NT2/D1 (cell line): ENCODE measurements at regions not wholly inside any gene's neighbourhood (a gene's known extent, or its start where the extent isn't known, plus 50 kb on each side); places are given as distances from the start of the nearest gene placed in this dataset.
"Not testable (repeated sequence)": the region's sequence is repeated elsewhere in the genome, so short reads cannot be mapped to it uniquely, and the experiment has no call there.

Source experiments
- DNase-seq: peaks from one replicate; pipeline ENCODE4 v3.0.0-alpha.2; 2011; ENCODE audit warnings: low read depth, low spot score
- H3K27me3 ChIP-seq: 2 replicates; pipeline ENCODE4 v1.6.0; 2011; ENCODE audit warnings: mild to moderate bottlenecking; ENCODE audit not compliant: insufficient read length, insufficient read depth
- H3K36me3 ChIP-seq: 2 replicates; pipeline ENCODE4 v1.6.1; 2011; ENCODE audit warnings: mild to moderate bottlenecking, low read length, mixed read lengths; ENCODE audit not compliant: insufficient read depth, insufficient read length
- H3K4me1 ChIP-seq: 2 replicates; pipeline ENCODE4 v1.5.1; 2011; ENCODE audit not compliant: insufficient read depth, insufficient read length
- H3K4me3 ChIP-seq: 2 replicates; pipeline ENCODE4 v1.5.1; 2011; ENCODE audit warnings: low read depth; ENCODE audit not compliant: insufficient read length
- H3K9ac ChIP-seq: 2 replicates; pipeline ENCODE4 v1.6.0; 2011; ENCODE audit warnings: low read depth; ENCODE audit not compliant: insufficient read length
- H3K9me3 ChIP-seq: 2 replicates; pipeline ENCODE4 v1.5.1; 2011; ENCODE audit warnings: mild to moderate bottlenecking, low read length; ENCODE audit not compliant: insufficient read depth
- SUZ12 ChIP-seq: IDR thresholded peaks from 2 replicates; pipeline ENCODE4 v1.6.1; 2011; ENCODE audit not compliant: insufficient read length, insufficient read depth; ENCODE audit errors: extremely low read depth
- YY1 ChIP-seq: IDR thresholded peaks from 2 replicates; pipeline ENCODE4 v1.6.1; 2011; ENCODE audit not compliant: insufficient read length, insufficient read depth
- ZNF274 ChIP-seq: IDR thresholded peaks from 2 replicates; pipeline ENCODE4 v1.6.1; 2011; ENCODE audit warnings: mild to moderate bottlenecking, low read depth, low read length

- Histone ChIP-seq H3K4me3 (no peak overlapping the region), H3K27me3 (no peaks in the 10 kb centered on the region), H3K4me1 (no peaks in the 10 kb centered on the region), H3K36me3 (no peaks in the 10 kb centered on the region), H3K9me3 (peaks cover 5% of the 10 kb centered on the region; the same call in 1 of the 2 replicates), H3K9ac (no peak overlapping the region)
- DNase-seq: no peak
- no peak for TF ChIP-seq SUZ12
- TF ChIP-seq YY1: no peak
- no peak for TF ChIP-seq ZNF274
Observed at GRCh38 chr2:35246702-35247101, 1108.9 kb upstream of the CRIM1 start.

- DNase-seq: peak; percentile 50
- H3K4me3 ChIP-seq: no peak overlapping the region
- TF ChIP-seq SUZ12 (no peak), YY1 (no peak), ZNF274 (no peak)
- H3K36me3 ChIP-seq: no peaks in the 10 kb centered on the region
- H3K27me3 ChIP-seq: no peaks in the 10 kb centered on the region
- peaks cover 9% of the 10 kb centered on the region; the same call in 1 of the 2 replicates for H3K9me3 ChIP-seq
- H3K4me1 ChIP-seq: no peaks in the 10 kb centered on the region
- no peak overlapping the region for H3K9ac ChIP-seq
Observed at GRCh38 chr2:35228584-35228983, 1127.0 kb upstream of the CRIM1 start.

GRCh38 chr2:35220461-35220860 is 1135.1 kb upstream of the CRIM1 start:
- no peaks in the 10 kb centered on the region for H3K4me1 ChIP-seq
- no peak for TF ChIP-seq SUZ12
- no peak for TF ChIP-seq ZNF274
- no peak for TF ChIP-seq YY1
- H3K36me3 ChIP-seq: no peaks in the 10 kb centered on the region
- no peak for DNase-seq
- H3K9ac ChIP-seq: no peak overlapping the region
- H3K27me3 ChIP-seq: no peaks in the 10 kb centered on the region
- H3K4me3 ChIP-seq: no peak overlapping the region
- peaks cover 9% of the 10 kb centered on the region; the same call in 1 of the 2 replicates for H3K9me3 ChIP-seq

- H3K9ac ChIP-seq: no peak overlapping the region
- H3K27me3 ChIP-seq: no peaks in the 10 kb centered on the region
- H3K36me3 ChIP-seq: no peaks in the 10 kb centered on the region
- H3K9me3 ChIP-seq: no peaks in the 10 kb centered on the region
- H3K4me3 ChIP-seq: no peak overlapping the region
- H3K4me1 ChIP-seq: no peaks in the 10 kb centered on the region
- TF ChIP-seq YY1 (no peak), ZNF274 (no peak), SUZ12 (no peak)
- no peak for DNase-seq
Observed at GRCh38 chr2:35204881-35205280, 1150.7 kb upstream of the CRIM1 start.

GRCh38 chr2:35204323-35204722 is 1151.3 kb upstream of the CRIM1 start:
- TF ChIP-seq YY1 (no peak), ZNF274 (no peak), SUZ12 (no peak)
- Histone ChIP-seq H3K4me3 (no peak overlapping the region), H3K9ac (no peak overlapping the region), H3K4me1 (no peaks in the 10 kb centered on the region), H3K36me3 (no peaks in the 10 kb centered on the region), H3K27me3 (no peaks in the 10 kb centered on the region), H3K9me3 (0 out of 2 replicates have a peak, but pooled peaks cover 3% of the 10 kb centered on the region)
- DNase-seq: no peak

GRCh38 chr2:35199298-35199697 is 1156.3 kb upstream of the CRIM1 start:
- no peak for DNase-seq
- peaks cover 15% of the 10 kb centered on the region; the same call in 1 of the 2 replicates for H3K9me3 ChIP-seq

GRCh38 chr2:35185861-35186412 is 1169.6 kb upstream of the CRIM1 start:
- Histone ChIP-seq H3K27me3 (no peaks in the 10 kb centered on the region), H3K9ac (no peak overlapping the region)
- TF ChIP-seq ZNF274 (no peak), SUZ12 (no peak), YY1 (no peak)

More at GRCh38 chr2:35199298-35199697, 1156.3 kb upstream of the CRIM1 start:
- H3K36me3 ChIP-seq: no peaks in the 10 kb centered on the region
- TF ChIP-seq ZNF274 (no peak), YY1 (no peak), SUZ12 (no peak)
- no peaks in the 10 kb centered on the region for H3K4me1 ChIP-seq
- no peak overlapping the region for H3K9ac ChIP-seq
- H3K4me3 ChIP-seq: no peak overlapping the region
- H3K27me3 ChIP-seq: no peaks in the 10 kb centered on the region

GRCh38 chr2:35184471-35184870 is 1171.1 kb upstream of the CRIM1 start:
- no peak overlapping the region for H3K4me3 ChIP-seq
- no peak for TF ChIP-seq ZNF274
- TF ChIP-seq YY1: no peak
- no peak for TF ChIP-seq SUZ12
- no peak for DNase-seq

More at GRCh38 chr2:35185861-35186412, 1169.6 kb upstream of the CRIM1 start:
- H3K36me3 ChIP-seq: no peaks in the 10 kb centered on the region
- no peak overlapping the region for H3K4me3 ChIP-seq
- H3K4me1 ChIP-seq: no peaks in the 10 kb centered on the region
- H3K9me3 ChIP-seq: no peaks in the 10 kb centered on the region
- DNase-seq: no peak

GRCh38 chr2:35176726-35177125 is 1178.9 kb upstream of the CRIM1 start:
- H3K9ac ChIP-seq, H3K4me1 ChIP-seq, H3K9me3 ChIP-seq, H3K4me3 ChIP-seq, H3K36me3 ChIP-seq, H3K27me3 ChIP-seq: not testable (repeated sequence)
- peak; percentile 66 for DNase-seq

More at GRCh38 chr2:35184471-35184870, 1171.1 kb upstream of the CRIM1 start:
- Histone ChIP-seq H3K4me1 (no peaks in the 10 kb centered on the region), H3K9me3 (no peaks in the 10 kb centered on the region), H3K36me3 (no peaks in the 10 kb centered on the region), H3K9ac (no peak overlapping the region), H3K27me3 (no peaks in the 10 kb centered on the region)
